SJSA1 (cell line): ENCODE measurements at regions not wholly inside any gene's neighbourhood (a gene's known extent, or its start where the extent isn't known, plus 50 kb on each side); places are given as distances from the start of the nearest gene placed in this dataset.

Experiments used
- DNase-seq, 2 experiments: peaks; one replicate each; pipeline ENCODE4 v3.0.0-alpha.2; 2015 to 2020; ENCODE audit warnings: low spot score in 2 of 2, low read depth in 1 of 2
- H3K27ac ChIP-seq: fragments of 250-450 bp; sonication (Bioruptor Pico); 2 replicates; pipeline ENCODE4 v1.5.1; 2020; ENCODE audit warnings: mild to moderate bottlenecking, moderate library complexity
- H3K27me3 ChIP-seq: fragments of 250-450 bp; sonication (Bioruptor Pico); replicated peaks from 2 replicates; pipeline ENCODE4 v1.5.1; 2020; ENCODE audit warnings: mild to moderate bottlenecking, moderate library complexity
- H3K36me3 ChIP-seq: fragments of 250-450 bp; sonication (Bioruptor Pico); 2 replicates; pipeline ENCODE4 v1.5.1; 2020; ENCODE audit warnings: mild to moderate bottlenecking
- H3K4me1 ChIP-seq: fragments of 250-450 bp; sonication (Bioruptor Pico); replicated peaks from 2 replicates; pipeline ENCODE4 v1.6.1; 2021; ENCODE audit warnings: mild to moderate bottlenecking
- H3K4me3 ChIP-seq: fragments of 250-450 bp; sonication (Bioruptor Pico); 2 replicates; pipeline ENCODE4 v1.5.1; 2020; ENCODE audit warnings: mild to moderate bottlenecking
- H3K9me3 ChIP-seq: fragments of 250-450 bp; sonication (Bioruptor Pico); replicated peaks from 2 replicates; pipeline ENCODE4 v1.5.1; 2020; ENCODE audit warnings: mild to moderate bottlenecking

GRCh38 chr2:157197848-157198247 is 59.7 kb upstream of the GALNT5 start:
- no peaks in the 10 kb centered on the region for H3K4me1 ChIP-seq
- no peaks in the 10 kb centered on the region for H3K36me3 ChIP-seq
- H3K9me3 ChIP-seq = no peaks in the 10 kb centered on the region
- no peak overlapping the region for H3K27ac ChIP-seq
- H3K27me3 ChIP-seq = no peaks in the 10 kb centered on the region
- no peak overlapping the region for H3K4me3 ChIP-seq
- DNase-seq = no peak

- Histone ChIP-seq H3K27me3 (no peaks in the 10 kb centered on the region; the same call in 1 of the 2 replicates), H3K36me3 (no peaks in the 10 kb centered on the region), H3K9me3 (no peaks in the 10 kb centered on the region), H3K4me3 (no peak overlapping the region), H3K27ac (no peak overlapping the region), H3K4me1 (no peaks in the 10 kb centered on the region)
- no peak for DNase-seq
Observed at GRCh38 chr2:157203651-157204050, 53.9 kb upstream of the GALNT5 start.

GRCh38 chr2:157204401-157204800 is 53.1 kb upstream of the GALNT5 start:
- no peak overlapping the region for H3K27ac ChIP-seq
- H3K27me3 ChIP-seq = no peaks in the 10 kb centered on the region; the same call in 1 of the 2 replicates
- H3K4me3 ChIP-seq = no peak overlapping the region
- no peaks in the 10 kb centered on the region for H3K9me3 ChIP-seq
- no peaks in the 10 kb centered on the region for H3K4me1 ChIP-seq
- no peaks in the 10 kb centered on the region for H3K36me3 ChIP-seq
- DNase-seq = no peak

- H3K4me1 ChIP-seq = no peaks in the 10 kb centered on the region
- H3K27ac ChIP-seq = no peak overlapping the region
- H3K4me3 ChIP-seq = no peak overlapping the region
- no peaks in the 10 kb centered on the region for H3K36me3 ChIP-seq
- no peak for DNase-seq
- no peaks in the 10 kb centered on the region; the same call in 1 of the 2 replicates for H3K27me3 ChIP-seq
- no peaks in the 10 kb centered on the region for H3K9me3 ChIP-seq
Observed at GRCh38 chr2:157206916-157207315, 50.6 kb upstream of the GALNT5 start.
